ENCODE measurements at regions not wholly inside any gene's neighbourhood (a gene's known extent, or its start where the extent isn't known, plus 50 kb on each side); places are given as distances from the start of the nearest gene placed in this dataset.
"Not testable (repeated sequence)": the region's sequence is repeated elsewhere in the genome, so short reads cannot be mapped to it uniquely, and the experiment has no call there.

DNA sequence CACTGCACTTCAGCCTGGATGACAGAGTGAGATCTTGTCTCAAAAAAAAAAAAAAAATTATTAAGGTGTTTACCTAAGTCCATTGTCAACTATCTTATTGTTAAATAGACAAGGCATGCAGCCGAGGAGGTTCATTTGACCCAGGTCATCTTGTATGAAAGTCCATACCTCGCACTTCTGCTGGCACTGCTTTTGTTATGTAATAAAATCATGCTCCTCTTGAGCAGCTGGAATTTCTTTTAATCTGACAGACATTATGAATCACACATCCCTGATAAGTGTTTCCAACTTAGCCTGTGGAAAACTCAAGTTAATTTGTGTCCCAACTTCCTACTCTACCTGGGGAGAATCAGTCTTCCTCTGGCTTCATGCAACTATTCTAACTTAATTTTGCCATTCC, 315.6 kb upstream of the KLF4 start:
- no peak for DNase-seq

DNA sequence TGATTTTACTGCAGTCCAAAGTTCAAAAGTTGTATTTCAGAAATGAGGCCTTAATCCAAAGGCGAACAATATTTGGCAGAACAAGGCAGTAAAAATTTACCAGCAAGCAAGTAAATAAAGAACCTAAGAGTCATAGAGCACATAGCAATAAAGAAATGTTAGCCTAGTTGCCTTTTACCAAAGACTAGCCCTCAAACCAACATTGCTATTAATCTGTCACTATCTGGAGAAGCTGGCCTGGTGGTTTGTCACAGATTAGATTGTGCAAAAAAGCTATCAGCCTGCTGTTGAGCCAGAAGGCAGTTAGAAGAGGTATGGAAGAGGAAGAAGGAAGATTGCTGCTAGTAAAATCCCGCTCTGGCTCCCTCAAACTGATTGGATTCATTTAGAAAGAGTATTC, 304.7 kb upstream of the KLF4 start:
- no peak for DNase-seq

DNA sequence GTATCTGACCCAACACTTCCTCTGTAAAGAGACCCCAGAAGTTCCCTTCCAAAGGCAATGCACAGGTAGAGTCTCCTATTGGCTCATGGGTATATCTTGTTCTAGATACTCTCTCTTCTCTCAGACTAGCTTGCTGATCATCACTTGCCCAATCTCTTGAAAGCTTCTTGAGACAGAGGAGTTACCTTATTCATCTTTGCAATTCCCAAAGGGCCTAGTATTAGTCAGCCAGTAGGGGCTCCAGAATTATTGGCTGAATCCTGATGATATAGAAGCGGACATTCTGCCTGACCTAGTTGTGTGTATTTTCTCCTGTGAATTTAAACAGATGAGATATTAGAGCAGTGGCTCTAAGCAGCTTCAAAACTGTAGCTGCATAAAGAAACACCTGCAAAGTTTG, 304.0 kb upstream of the KLF4 start:
- DNase-seq, result no peak

DNA sequence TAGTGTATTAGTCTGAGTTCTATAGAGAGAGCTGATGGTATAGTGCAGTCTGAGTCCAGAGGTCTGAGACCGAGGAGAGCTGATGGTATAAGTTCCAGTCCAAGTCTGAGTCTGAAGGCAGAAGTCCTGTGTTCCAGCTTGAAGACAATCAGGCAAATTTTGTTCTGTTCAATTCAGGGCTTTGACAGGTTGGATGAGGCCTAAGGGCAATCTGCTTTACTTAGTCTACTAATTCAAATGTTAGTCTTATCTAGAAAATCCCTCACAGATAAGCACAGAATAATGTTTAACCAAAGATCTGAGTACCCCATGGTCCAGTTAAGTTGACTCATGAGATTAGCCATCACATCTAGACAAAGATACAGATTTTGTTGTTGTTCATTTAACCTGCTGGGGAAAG, 303.0 kb upstream of the KLF4 start:
- no peak for DNase-seq

DNA sequence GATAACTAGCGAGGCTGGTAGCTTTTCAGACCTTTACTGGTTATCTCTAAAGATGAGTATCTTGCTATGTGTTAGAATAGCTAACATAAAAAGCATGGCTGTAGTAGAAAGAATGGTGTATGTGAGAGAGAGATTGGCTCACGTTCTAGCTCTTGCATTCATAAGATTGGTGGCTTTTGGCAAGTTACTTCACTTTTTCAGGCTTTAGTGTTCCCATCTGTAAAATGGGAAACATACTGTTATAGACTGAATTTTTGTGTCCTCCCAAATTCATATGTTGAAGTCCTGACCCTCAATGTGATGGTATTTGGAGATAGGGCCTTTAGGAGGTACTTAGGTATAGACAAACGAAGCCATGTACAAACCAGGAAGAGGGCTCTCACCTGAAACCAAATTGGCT, 302.4 kb upstream of the KLF4 start:
- no peak for DNase-seq

DNA sequence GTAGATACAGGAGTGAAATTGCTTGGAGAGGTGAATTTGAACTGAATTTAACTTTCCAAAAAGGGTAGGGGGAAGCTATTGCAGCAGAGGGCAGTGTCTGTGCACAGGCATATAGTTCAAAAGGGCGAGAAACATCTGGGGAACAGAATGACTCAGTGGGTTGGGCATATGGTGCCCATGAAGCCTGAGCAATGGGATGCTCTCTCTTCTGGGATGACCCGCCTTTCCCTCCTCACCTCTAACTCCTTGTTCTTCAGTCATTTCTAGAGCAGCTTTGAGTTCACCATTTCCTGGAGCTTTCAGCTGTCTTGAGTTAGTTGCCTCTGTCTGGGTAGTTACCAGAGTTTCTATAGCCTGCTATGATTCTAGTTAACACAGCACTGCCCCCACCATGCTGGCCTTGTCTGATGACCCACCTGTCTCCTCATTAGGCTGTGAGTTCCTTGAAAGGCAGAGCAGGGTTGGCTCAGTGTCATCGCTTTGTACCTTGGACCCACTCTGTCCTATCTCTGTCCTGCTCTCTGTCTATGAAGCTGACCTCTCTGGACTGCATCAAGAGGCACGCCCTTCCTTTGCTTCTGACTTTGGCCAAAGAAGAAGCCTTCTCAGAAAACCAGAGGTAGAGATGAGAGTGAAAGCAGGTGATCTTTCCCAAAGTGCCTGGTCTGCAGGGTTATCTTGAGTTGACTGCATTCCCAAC, 299.6 kb upstream of the KLF4 start:
- DNase-seq, result peak; percentile 2

DNA sequence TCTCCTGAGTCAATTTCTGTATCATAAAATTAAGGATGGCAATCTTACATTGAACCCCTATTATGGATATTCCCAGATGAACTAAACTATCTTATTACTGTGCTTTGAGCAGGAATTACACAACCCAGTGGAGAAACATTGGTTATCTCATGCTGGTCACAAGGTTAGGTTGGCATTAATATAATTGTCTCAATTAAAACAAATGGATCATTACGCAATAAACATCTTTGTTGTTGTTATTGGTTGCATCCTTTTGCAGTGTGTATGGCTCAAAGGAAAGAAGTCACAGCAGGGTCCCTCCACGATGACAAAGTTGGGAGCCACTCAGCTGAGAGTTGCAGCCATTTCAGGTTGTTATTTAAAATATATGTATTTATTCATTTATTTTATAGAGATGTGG, 297.0 kb upstream of the KLF4 start:
- no peak for DNase-seq

DNA sequence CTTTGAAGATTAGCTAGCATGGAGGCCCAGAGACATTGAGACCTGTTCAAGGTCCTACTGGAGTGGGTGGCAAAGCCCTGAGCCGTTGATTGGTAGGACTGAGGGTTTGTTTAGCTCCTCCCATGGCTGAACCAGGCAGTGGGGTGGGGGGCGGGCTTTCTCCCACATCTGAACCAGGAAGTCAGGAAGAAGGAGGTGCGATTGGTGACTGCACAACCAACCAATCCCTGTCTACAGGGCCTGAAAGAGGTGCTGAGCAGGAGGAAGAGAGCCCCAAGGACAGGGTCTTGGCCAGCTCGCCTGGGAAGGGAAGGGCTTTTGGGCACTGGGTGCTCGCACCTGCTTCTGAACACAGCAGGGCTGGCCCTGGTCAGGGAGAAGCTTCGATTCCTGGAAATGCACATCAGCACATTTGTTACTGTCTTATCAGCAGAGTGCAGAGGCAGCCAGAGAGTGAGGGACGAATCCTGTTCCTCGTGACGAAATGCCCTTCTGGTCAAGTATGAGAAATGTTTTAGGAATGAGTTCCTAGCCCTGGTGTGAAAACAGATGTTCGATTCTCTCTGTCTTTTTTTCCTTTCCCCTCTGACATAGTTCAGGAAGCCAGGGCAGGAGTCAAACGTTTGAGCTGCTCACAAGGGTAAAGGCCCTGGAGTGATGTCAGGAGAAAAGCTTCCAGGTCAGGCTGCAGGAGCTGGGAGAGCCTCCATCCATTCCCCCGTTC, 294.8 kb upstream of the KLF4 start:
- DNase-seq, result no peak

DNA sequence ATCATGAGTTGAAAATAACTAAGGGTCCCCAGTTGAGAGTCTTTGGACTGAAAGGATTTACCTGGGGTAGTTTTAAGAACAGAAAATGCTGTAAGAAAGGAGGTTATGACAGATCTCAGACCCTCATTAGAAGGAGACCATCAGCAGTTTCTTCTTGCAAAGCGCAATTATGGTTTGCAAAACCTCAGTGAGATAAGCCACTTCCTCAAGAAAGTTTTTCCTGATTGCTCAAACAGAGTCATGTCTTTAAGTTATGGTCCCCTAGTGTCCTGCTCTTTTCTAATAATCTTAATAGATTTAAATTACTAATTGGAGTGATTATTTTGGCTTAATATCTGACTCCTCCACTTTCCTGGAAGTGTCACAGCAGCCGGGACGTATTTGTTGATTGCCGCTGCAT, 293.2 kb upstream of the KLF4 start:
- no peak for DNase-seq

DNA sequence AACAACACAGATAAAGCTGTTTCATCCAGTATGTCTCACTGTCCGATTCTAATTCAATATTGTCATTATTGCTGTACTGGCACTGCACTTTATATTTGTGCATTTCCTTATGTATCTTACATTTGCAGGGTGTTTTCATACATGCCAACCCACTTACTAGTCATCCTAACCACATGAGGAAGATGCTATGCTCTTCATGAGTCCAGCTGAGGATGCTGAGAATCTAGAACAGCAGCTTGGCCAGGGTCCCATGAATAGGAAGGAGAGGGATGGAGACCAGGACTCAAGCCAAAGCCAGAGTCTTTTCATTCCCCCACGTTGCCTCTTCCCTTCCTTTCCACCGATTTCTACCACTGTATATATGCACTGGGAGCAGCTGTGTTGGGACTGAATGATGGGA, 292.8 kb upstream of the KLF4 start:
- no peak for DNase-seq

DNA sequence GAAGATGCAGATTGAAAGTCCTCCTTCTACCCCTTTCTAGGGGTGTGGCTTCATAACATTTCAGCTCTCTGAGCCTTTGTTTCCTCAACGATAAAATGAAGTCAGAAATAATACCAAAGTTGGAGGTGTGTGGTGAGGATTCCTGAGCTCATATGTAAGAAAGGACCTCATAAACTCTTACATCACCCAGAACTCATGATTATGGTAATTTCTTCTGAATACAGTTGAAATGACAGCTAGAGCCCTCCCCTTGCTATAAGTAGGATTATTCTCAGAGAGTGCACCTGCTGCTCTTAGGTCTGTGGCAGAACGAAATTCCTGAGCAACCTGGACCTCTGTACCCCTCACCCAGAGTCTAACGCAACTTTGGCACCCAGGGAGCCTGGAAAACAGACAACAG, 291.4 kb upstream of the KLF4 start:
- no peak for DNase-seq

DNA sequence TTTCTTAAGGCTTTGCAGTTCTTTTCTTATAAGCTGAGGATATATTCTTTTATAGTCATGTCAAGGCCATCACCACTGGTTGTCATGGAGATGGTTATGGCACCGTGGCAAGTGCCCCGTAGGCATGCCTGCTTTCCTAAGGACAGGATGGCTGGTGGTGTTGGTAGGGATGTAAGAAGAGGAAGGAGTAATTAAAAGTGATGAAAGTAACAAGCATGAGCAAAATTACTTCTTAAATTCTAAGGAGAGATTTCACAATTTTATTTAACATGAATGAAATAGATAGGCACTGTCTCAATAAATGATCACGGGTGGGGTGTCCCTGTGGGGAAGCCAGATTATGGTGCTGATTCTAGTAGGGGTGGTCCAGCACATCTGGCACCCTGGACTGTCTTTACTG, 290.2 kb upstream of the KLF4 start:
- no peak for DNase-seq

DNA sequence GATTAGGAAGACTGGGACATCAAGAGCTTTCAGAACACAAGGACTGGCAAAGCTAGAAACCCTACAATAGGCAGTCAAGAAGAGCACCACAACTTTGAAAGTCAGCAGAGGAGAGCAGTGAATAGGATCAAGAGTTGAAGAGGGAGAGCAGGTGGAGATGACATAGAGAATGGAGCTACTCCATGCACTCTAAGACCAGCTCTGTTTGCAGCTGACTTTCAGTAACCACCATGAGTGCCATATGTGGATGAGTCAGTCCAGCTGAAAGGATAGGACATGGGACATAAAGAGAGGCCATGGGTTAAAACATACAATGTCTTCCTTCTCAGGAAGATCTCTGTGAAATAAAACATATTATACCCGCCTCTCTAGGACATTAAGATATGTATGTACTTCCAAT, 289.1 kb upstream of the KLF4 start:
- no peak for DNase-seq

DNA sequence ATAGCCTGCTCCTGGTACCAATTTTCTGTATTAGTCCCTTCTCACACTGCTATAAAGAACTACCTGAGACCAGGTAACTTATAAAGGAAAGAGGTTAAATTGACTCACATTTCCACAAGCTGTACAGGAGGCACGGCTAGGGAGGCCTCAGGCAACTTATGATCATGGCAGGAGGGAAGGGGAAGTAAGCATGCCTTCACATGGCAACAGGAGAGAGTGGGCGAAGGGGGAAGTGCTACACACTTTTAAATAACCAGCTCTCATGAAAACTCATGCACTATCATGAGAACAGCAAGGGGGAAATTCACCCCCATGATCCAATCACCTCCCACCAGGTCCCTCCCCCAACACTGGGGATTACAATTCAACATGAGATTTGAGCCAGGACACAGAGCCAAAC, 284.5 kb upstream of the KLF4 start:
- DNase-seq, result not testable (repeated sequence)

DNA sequence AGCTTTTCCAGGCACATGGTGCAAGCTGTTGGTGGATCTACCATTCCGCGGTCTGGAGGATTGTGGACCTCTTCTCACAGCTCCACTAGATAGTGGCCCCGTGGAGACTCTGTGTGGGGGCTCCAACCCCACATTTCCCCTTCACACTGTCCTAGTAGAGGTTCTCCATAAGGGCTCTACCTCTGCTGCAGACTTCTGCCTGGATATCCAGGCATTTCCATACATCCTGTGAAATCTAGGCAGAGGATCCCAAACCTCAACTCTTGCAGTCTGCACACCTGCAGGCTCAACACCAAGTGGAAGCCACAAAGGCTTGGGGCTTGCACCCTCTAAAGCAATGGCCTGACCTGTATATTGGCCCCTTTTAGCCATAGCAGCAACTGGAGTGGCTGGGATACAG, 283.4 kb upstream of the KLF4 start:
- DNase-seq, result no peak

DNA sequence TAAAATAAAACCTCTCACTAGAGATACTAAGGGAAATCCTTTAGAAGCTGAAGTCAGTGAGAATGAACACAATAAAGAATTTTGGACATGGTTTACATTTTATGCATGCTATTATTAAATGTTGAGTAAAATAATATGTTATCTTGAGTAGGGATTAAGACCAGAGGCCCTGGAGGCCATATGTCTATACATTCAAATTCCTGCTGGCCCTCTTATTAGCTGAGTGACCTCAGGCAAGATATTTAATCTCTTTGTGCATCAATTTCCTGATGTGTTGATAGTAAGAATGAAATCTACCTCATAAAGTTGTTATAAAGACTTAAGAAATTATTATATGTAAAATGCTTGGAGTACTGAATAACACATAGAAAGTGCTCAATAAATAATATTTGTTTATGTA, 281.1 kb upstream of the KLF4 start:
- no peak for DNase-seq

DNA sequence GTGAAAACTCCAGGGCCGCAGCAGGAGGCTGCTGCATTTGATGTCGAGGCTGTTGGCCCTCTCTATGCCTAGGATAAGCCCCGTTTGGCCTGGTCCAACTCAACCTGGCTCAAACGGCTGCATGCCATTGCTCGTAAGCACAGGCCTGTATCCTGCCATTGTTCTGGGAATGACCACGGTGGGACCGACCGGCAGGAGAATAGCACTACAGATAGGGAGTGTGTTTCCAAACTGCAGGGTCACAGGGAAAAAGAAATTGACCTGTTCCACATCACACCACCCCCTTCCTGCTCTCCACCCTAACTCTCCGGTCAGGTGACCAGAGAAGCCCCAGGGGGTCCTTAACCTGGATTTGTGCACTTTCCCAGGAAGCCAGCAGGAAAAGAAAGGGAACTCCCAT, 278.7 kb upstream of the KLF4 start:
- no peak for DNase-seq

DNA sequence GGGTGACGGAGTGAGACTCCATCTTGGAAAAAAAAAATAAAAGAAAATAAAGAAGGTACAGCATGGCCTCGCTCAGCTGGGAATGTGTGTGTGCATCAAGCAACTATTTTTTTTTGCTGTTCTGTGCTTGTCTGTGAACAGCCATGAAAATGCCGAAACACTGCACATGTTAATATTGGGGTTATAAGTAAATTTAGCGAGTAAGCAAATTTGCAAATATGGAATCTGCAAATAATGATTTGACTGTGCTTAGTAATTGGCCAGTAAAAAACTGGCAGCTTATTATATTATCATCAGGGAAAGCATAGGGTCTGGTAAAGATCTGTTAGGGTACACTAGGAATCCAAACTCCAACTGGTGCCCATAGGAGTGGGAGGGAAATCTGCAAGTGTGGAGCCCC, 278.1 kb upstream of the KLF4 start:
- DNase-seq, result no peak

DNA sequence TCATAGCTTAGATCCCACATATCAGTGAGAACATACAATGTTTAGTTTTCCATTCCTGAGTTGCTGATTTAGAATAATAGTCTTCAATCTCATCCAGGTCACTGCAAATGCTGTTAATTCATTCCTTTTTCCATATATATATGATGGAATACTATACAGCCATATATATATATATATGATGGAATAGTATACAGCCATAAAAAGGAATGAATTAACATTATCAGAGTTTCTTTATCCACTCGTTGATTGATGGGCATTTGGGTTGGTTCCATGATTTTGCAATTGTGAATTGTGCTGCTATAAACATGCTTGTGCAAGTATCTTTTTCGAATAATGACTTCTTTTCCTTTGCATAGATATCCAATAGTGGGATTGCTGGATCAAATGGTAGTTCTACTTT, 273.9 kb upstream of the KLF4 start:
- DNase-seq, result not testable (repeated sequence)

DNA sequence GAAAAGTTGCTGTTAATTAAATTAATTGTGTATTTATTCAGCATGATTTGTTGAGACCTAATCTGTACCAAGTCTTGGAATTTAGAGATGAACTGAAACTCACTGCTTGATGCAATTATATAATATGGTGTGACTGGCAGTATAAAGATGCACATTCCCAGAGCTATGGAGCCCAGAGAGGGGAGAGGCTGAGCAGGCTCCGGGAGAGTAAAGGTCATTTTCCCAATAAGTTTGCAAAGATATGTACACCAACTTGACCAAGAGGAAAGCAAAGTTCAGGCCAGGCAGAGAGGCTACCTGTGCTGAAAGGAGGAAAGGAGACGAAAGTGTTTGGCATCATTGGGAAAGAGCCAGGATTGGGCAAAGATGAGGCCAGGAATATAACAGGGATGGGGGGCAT, 271.7 kb upstream of the KLF4 start:
- no peak for DNase-seq

DNA sequence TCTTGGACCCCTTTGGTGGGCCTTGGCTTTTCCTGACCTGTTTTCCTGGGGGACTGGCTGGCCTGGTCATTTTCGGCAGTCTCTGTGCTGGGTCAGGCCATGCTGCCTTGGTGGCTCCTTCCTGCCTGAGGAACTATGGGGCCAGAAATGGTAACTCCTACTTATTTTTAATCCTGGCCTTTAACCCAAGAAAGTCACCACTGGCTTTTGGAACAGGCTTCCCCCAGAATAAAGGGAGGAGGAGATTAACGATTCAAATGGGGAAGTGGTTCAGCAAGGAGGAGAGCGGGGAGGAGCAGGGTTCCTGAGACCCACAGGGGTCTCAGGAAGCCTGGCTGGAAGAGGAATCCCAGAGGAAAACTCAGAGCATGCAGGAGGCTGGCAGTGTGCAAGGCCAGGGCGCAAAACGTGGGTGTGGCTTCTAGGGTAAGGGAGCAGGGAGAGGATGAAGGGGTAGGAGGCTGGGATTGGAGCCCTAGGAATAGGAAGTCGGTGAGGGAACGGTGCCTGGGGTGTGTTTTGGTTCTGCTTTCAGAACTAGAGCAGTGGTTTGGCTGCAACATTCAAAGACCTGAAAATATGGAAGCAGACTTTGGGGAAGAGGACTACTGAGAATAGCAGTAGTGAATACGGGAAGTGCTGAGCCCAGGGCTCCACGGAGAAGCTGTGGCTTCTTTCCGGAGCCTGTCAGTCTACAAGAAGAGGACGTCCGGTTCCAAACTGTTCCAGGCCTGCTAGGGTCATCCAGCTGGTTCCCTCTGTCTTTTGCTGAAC, 271.1 kb upstream of the KLF4 start:
- DNase-seq, result no peak

DNA sequence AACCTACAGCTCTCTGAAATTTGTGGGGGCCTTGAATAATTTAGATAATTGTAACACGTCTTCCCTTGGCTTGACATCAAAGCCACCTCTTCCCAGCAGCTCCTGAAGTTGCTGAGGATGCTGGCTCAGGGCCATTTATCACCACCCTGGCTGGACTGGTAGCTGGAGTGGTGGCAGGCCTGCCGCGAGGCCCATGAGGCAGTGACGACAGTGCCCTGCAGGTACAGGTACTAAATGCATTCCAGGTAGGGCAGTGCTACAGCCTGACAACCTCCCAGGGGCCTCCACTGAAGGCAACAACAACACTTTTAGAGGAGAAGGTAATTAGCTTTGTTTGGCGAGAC, 270.2 kb upstream of the KLF4 start:
- DNase-seq, result no peak

DNA sequence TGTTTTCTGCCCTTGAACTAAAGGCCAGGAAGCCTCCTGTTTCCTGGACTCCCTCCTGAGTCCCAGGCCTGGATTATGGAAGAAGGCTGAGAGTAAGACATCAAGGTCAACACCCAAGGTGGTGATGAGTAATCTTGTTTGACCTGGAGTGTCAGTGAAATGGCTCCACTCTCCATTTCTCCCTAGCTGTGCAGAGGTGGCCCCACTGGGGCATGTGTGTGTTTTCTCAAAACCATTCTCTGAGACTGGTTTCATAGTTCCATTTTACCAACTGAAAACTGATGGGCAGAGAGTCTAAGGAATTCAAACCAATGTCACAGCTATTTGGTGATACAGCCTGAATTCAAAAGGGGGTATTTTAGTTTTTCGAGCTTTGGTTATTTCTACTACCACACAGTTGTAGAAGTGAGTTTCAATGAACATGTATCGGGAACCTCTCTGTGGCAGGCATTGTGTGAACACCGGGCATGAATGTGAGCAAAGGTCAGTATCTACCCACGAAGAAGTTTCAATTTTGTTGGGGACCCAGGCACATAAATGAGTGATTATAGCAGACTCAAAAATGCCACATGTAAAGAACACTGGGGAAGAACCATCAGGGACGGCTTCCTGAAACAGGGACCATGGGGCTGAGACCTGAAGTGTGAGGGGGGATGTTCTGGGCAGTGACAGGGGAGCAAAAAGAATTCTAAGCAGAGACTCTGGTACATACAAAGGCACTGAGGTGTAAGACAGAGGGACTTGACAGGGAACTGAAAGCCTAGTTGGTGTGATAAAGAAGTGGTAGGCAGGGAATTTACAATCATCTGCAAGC, 269.6 kb upstream of the KLF4 start:
- no peak for DNase-seq

DNA sequence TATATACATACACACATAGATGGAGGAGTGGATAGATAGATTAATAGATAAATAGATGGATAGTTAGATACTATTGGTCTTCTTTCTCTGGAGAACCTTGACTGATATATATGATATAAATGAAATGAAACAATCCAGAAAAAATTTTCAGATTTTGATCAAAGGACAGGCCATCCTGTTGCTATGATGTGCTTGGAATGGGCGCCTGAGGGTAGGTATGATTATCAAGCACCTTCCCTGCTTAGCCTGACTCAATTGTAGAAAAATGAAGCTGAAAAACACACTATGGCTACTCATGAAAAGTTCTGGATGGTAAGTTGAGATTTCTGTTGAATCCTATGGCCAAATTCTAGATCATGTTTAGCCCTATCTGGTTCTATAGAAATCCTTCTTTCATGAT, 266.5 kb upstream of the KLF4 start:
- DNase-seq, result no peak

Measured in activated CD4-positive, alpha-beta T cell treated with anti-CD3 and anti-CD28 coated beads, Interleukin-2, amount 50 U/mL, for 16 hours (primary cell).